Muscle of back (tissue), 3 donors: ENCODE measurements at regions not wholly inside any gene's neighbourhood (a gene's known extent, or its start where the extent isn't known, plus 50 kb on each side); places are given as distances from the start of the nearest gene placed in this dataset.
A peak's percentile ranks its signal among the peaks of the same experiment; 100 is the strongest.
"Not testable (repeated sequence)": the region's sequence is repeated elsewhere in the genome, so short reads cannot be mapped to it uniquely, and the experiment has no call there.

Experiments
- DNase-seq, 3 donors: peaks; one replicate each; pipeline versions ENCODE4 v3.0.0 to v3.0.0-alpha.2; 2013

DNA sequence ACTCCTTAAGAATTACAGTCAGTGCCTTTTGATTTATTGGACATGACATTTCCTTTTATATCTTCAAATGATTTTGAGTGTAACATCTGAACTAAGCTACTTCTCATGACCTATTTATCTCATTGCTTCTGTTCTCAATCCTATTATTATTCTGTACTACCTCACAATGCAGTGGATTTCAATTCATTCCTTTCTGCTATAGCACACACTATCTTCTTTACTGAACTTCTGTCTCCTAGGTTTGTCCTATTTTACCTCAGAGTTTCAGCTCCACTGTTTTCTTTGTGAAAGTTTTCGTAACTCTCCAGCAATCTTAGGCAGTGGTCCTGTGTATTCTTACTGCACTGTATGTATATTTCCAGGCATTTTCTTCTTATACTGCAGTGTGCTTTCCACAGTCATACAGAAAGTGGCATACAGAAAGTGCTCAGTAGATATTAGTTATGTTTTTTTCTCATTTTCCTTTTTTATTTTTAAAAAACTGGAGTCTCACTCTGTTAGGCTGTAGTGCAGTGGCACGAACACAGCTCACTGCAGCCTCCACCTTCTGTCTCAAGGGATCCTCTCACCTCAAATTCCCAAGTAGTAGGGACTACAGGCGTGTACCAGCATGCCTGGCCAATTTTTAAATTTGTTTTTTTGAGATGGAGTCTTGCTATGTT is 368.6 kb upstream of the RGS6 start:
- no peak for DNase-seq

DNA sequence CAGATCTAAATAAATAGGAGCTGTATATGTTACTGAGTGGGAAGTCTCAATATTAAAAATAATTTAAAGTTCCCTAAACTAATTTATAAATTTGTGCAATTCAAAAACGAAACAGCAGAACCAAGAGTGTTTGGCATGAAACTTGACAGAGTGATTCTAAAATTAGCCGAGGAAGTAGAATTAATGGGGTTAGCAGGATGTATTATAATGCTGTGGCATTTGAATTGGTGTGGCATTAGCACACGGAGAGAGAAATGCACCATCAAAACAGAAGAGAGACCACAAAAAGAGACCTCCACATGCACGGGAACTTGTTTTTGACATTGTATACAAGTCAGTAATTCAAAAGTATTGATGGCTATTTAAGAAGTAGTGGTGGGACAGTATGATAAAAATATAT is 366.0 kb upstream of the RGS6 start:
- no peak for DNase-seq

DNA sequence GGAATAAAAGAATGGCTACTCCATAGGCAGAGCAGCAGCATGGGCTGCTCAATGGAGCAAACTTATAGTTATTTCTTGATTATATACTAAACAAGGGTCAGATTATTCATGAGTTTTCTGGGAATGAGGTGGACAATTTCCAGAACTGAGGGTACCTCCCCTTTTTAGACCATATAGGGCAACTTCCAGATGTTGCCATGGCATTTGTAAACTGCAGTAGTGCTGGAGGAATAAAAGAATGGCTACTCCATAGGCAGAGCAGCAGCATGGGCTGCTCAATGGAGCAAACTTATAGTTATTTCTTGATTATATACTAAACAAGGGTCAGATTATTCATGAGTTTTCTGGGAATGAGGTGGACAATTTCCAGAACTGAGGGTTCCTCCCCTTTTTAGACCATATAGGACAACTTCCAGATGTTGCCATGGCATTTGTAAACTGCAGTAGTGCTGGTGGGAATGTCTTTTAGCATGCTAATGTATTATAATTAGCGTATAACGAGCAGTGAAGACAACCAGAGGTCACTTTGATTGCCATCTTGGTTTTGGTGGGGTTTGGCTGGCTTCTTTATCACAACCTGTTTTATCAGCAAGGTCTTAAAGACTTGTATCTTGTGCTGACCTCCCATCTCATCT is 364.6 kb upstream of the RGS6 start:
- DNase-seq: not testable (repeated sequence)

DNA sequence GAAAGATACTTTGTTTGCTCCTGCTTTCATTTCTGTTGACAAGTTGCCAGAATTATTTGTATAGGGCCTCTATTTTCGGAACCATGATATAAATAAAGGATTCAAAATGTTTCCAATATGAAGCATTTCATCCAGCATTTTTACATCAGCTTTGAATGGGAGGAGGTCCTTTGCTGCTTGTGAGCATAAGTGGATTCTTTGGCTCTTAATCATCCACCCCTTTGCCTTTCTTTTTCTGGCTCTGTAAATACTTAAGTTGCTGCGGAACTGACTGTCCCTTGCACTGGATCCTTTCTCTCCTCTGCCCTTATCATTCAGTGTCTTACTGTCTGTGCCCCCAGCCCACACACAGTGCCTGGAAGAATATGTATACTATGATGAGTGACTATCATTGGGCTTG is 357.3 kb upstream of the RGS6 start:
- DNase-seq: peak; percentile 30 to 79 (median 74)

DNA sequence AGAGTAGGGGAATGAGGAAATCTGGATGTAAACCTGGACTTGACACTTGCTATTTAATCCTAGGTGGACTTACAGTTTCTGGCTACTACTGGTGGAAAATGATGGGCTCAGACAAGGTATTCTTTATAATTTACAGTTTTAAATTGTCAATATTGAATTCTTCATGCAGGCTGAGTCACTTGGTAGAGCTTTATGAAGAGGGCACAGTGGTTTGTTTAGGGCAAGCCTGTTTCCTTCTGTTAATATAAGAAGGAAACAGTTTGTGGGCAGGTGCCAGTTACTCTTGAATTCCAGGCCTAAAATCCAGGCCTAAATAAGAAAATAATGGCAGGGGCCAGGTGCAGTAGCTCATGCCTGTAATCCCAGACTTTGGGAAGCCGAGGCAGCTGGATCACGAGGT is 355.8 kb upstream of the RGS6 start:
- DNase-seq: no peak

DNA sequence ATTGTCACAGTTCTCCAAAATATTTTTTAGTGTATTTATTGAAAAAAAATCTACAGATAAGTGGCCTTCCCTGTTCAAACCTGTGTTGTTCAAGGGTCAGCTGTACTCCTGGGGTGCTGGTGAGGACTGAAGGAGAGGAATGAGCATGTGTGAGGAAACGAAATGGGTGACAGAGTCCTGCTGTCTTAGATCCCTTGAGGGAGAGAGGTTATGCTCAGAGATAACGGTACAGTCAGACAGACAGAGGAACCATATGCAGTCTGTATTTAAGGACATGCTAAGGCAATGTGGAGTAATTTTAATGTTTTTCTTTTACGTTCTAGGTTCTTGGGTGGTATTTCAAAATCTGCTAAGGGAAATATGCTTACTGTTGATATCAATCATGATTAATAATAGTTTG is 352.9 kb upstream of the RGS6 start:
- no peak for DNase-seq

DNA sequence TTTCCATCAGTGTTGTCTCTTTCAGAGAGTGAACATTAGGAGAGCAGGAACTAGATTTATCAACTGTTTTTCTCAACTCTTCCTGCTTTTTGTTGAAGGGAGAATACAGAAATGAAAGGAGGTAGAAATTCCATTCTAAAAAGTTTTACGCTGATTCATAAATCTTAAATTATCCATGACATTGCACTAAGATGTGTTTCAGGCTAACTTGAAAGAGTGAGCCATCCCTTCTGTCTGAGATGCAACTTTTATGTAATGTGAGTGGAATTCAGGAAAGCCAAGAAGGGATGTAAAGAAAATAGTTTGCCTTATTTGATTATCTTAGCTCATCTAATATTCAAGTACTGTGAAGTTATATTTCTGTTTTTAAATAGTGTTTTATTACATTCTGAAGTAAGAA is 349.5 kb upstream of the RGS6 start:
- DNase-seq: peak in 1 of 3 donors; percentile 77

DNA sequence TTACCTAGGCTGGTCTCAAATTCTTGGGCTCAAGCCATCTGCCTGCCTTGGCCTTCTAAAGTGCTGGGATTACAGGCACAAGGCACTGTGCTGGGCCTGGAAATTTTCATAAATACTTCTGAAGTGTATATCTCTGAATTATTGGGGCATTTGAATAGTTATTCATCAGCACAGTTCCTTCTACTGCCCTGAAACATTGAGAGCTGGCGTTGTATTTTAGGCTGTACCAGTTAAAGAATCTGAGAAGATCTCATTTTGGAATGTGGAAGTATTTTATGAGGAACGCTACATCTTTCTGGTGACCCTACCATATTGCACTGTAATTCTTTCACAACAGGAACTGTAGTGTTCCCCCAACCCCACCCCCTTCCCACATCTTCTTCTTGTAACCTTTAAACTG is 349.0 kb upstream of the RGS6 start:
- no peak for DNase-seq

DNA sequence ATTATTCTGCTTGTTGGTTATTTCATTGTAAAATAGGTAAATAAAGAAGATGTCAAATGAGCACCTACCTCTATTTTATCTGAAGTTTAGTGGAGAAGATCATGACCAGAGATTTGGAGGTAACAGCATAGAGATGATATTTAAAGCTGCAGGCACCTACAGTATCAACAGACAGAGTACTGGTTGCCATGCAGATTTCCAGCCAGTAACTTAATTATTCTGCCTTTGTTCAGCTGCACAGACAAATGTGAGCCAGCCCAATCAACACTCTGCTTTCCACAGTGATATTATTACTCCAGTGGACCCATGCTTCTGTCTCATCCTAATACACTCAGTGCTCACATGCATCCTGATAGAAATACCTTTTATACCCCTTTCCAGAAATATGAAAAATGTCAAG is 348.5 kb upstream of the RGS6 start:
- DNase-seq: no peak

DNA sequence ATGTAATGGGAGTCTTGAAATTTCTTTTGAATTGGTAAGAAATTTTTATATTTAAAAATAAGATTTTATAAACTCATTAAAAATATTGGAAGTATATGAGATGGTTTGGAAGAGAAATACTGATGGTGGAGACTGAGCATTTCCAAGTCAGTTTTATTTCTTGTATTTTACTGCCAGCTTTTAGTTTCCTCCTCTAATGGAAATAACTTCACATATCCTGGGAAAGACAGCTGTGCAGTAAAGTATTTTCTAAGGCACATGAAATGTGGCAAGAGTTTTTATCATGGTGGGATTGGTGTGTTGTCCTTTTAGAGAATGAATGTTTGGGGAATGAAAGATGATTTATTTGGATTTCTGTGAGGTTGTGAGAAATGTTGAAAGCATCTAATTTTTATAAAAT is 346.9 kb upstream of the RGS6 start:
- DNase-seq: no peak

DNA sequence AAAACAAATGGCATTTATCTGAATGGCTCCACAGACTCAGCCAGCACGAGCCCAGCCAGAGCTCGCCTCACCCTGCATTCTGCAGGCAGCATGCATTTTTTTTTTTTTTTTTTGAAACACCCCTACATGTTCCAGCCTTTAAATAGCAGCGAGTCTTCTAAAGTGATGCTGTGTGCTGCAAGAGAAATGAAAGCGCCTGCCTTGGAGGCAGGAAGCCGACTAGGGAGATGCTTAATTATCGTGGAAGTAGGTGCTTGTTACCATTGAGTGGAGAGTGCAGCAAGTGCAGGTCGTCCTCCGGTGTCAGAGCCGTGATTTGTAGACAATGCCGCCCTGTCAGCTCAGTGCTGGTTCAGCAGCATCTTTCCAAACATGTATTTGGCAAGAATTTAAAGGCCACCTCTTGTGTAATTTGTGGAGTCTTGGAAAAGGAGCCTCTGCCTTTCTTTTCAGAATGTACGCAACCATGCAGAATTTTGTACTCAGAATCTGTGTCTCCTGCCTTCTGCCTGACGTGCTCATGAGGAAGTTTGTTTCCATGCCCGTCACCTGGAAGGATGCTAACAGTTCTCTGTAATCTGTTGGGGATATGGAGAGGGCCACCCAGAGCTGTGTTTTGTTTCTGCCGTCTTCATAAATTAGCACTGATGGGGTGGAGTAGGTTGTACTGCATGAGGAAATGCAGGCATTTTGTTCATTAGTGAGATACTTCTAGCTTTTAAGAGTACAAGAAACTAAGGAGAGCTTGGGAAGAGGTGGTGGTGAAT is 345.9 kb upstream of the RGS6 start:
- peak in 2 of 3 donors; percentile 24 to 66 for DNase-seq

DNA sequence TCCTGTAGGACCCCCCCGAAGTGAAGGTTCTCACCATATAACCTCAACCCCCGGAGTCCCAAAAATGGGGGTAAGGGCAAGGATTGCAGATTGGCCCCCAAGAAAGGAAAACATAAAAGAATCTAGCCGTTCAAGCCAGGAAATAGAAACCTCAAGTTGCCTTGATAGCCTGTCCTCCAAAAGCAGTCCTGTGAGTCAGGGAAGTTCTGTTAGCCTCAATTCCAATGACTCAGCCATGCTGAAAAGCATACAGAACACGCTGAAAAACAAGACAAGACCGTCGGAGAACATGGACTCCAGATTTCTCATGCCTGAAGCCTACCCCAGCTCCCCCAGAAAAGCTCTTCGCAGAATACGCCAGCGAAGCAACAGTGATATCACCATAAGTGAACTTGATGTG is 344.2 kb upstream of the RGS6 start:
- DNase-seq: peak in 1 of 3 donors; percentile 51

DNA sequence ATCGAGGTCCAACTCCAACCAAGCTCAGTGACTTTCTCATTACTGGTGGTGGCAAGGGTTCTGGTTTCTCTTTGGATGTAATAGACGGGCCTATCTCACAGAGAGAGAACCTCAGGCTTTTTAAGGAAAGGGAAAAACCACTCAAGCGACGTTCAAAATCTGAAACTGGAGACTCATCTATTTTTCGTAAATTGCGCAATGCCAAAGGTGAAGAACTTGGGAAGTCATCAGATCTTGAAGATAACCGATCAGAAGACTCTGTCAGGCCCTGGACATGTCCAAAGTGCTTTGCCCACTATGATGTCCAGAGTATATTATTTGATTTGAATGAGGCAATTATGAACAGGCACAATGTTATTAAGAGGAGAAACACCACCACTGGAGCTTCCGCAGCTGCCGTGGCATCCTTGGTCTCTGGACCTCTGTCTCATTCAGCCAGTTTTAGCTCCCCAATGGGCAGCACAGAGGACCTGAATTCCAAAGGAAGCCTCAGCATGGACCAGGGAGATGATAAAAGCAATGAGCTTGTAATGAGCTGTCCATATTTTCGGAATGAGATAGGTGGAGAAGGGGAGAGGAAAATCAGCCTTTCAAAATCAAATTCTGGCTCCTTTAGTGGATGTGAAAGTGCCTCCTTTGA is 343.5 kb upstream of the RGS6 start:
- DNase-seq: no peak

DNA sequence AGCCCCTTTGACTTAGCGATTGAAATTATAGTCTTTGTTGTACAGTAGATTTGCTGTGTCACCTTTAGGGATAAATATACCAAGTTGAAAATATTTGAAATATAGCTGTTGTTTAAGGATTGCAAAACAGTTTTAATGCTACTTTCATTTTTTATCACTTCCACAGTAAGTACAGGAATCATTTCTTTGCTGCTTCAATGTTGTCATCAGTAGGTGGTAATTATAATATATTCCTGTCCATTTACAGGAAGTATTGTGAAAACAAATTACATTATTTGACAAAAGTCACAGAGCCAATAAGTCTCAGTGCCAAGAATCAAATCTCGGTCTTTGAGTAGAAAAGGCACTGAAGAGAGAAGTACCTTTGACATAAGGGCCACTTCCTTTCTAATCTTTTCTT is 342.6 kb upstream of the RGS6 start:
- DNase-seq: no peak

DNA sequence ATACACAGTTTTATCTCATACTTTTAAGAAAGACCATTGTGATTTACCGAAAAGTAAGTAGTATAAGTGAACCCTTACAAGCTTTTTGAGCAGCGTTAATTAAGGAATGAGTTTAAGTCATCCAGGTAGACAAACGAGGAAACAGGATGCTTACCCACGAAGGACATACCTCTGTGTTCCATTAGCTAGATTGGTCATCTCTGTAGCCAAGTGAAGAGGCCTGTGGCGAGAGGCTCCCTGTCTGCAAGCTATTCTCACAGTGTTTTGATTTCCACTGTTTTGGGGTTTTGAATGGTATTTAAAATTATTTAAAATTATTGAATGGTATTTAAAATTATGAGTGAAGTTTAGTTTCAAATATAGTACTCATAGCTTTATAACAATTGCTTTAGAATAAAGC is 342.1 kb upstream of the RGS6 start:
- DNase-seq: no peak

DNA sequence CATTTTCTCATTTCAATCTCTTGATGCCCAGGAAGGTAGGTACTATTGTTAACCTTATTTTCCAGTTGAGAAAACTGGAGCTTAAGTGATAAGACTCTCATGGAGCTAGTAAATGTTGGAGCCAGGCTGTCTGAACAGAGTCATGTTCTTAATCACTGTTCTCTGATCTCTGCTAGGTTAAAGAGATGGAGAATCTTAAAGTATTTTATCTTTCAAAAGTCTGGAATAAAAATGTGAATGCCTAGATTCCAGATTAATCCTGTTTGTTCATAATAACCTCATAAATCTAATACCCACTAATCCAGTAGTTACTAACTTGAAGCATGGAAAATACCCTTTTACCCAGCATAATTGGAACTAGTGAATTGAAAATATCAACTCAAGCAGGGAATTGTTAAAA is 341.0 kb upstream of the RGS6 start:
- no peak for DNase-seq

DNA sequence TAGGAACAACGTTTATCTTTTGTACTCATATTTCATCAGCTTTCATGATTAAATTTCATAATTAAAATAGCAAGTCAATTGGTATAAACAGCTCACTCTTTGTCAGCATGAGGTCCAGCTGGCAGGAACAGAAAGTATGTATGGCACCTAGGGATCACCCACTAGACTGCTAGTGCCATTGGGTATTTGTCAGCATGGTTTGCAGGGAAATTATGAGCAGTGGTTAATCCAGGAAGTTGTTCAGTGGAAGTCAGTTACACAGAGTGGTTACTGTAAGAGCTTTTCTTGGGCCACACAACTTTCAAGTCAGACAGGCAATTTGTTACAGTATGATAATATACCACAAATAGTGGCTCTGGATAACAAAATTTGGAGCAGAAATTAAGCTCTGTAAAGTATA is 340.3 kb upstream of the RGS6 start:
- peak in 1 of 3 donors; percentile 32 for DNase-seq

DNA sequence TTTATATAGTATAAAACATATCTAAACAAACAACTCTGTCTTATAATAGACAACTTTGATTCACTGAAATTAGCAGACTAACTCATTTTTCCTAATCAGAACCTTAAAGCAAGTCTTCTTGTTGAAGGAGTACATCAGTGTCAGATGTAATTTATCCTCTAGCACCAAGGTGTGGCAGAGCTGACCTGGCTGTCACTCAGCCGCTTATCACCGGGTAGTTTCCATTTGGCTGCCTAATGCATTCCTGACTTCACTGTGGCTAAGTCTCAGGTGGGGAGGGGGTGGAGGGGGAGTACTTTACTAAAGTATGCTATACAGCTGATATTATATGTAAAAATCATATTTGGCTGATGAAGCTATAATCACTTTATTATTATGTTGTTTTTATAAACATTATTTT is 339.9 kb upstream of the RGS6 start:
- no peak for DNase-seq

DNA sequence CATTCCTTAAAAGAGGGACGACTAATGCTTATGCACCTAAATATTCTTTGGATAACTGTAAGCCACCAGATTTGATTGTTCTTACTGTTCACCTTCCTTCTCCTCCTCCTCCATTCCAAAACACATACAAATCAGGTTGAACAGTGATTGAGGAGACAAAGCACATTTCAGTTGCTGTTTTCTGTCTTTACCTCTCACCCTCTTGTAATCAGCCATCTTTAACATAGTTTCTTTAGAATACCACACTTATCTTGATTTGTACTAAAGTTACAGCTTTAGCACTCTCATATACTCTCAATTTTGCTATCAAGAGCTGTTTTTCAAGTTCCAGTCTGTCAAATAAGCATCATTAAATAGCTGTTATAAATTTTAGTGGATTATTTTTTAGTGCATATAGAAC is 338.3 kb upstream of the RGS6 start:
- DNase-seq: no peak

DNA sequence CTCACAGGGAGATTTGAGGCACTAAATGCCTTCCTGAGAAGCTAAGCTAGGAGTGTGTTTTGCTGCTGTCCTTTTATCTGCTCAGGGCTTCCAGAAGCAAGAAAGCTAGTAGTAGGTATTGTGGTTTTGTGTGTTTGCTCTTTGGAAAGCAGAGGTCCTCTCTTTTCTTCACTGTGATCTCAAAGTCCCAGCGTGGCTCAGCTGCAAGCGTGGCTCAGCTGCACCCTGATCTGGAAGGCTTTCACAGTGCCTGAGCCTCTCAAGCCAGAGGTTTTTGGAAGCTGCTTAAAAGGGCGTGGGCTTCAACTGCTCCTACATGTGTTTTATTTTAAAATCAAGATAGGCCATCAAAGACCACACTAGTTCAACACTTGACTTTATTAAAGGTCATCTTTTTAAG is 337.4 kb upstream of the RGS6 start:
- DNase-seq: peak in 2 of 3 donors; percentile 25 to 48

DNA sequence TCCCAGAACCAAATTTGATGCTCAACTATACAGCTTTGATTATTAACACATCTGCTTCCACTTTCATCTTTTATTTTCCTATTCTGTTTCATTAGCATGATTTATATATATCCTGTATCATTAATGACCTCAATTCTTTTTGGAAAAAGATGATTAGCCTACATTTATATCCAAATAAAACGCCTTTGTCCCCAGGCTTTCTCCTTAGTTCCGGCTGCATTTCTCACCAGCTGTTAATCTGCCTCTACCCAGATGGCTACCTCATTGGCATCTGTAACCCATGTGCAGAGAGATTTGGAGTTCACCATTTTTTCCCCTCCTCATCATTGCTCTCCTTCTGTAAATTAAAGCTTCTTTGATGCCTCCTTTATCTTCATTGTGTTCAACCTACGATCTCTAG is 336.8 kb upstream of the RGS6 start:
- no peak for DNase-seq

DNA sequence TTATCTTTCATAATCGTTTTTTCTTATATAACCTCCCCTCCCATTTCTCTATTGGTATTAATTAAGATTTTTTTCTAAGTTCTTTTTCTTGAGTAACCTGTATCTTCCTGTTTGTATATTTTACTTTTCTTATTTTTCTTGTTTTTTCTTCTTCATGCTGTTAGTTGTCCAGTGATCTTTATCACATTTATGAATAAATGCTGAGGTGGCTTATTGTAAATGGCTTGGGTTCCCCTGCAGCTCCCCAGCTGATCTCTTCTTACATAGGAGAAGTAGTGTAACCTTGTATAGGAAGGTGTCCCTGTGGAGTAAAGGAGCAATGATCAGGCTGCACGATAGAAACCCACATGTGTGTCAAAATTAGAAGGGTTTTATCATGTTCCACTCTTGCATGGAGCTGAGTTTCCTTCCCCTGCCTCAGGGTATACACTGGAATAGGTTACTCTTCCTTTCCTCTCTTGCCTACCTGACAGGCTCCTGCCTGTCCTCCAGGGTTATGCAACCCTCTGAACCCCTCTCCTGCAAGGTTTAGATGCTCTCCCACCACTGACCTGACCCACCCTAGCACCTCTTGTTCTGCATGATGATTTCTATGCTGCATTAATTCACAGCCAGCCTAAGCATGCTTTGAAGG is 334.8 kb upstream of the RGS6 start:
- no peak for DNase-seq
